T47D (cell line): ENCODE measurements at regions not wholly inside any gene's neighbourhood (a gene's known extent, or its start where the extent isn't known, plus 50 kb on each side); places are given as distances from the start of the nearest gene placed in this dataset.

ENCODE experiments used
- DNase-seq, 2 experiments: peaks; one replicate each; pipeline versions ENCODE4 v3.0.0 to v3.0.0-alpha.2; 2011 to 2012; ENCODE audit warnings: low read depth in 1 of 2, low spot score in 1 of 2
- JUND ChIP-seq: IDR thresholded peaks from 2 replicates; pipeline ENCODE4 v1.6.1; 2012; ENCODE audit warnings: low read depth
- in situ Hi-C: cut with HindIII; loops from 2 replicates; pipeline ENCODE4 v1.10.0; 2016; ENCODE audit warnings: low sequenced_read_pairs, low pct_unique_long_range_greater_than_20kb

- DNase-seq: peak in 1 of 2 experiments; percentile 19
- TF ChIP-seq JUND: no peak
- in situ Hi-C loops: no loop called here
These were observed 330.6 kb downstream of the RPS6KC1 start for GRCh38 chr1:213381572-213382084.

GRCh38 chr1:213383465-213383864 lies 332.4 kb downstream of the RPS6KC1 start:
- TF ChIP-seq JUND: no peak
- no peak for DNase-seq
- in situ Hi-C loops: no loop called here

- DNase-seq: no peak
- in situ Hi-C loops: no loop called here
- TF ChIP-seq JUND: no peak
These were observed 334.2 kb downstream of the RPS6KC1 start for GRCh38 chr1:213385201-213385600.

- no peak for DNase-seq
- no peak for TF ChIP-seq JUND
- in situ Hi-C loops: no loop called here
These were observed 334.8 kb downstream of the RPS6KC1 start for GRCh38 chr1:213385806-213386324.

- in situ Hi-C loops: no loop called here
- no peak for DNase-seq
- TF ChIP-seq JUND: no peak
These were observed 336.5 kb downstream of the RPS6KC1 start for GRCh38 chr1:213387380-213388015.

- in situ Hi-C loops: no loop called here
- DNase-seq: no peak
- TF ChIP-seq JUND: no peak
These were observed 337.2 kb downstream of the RPS6KC1 start for GRCh38 chr1:213388199-213388598.

- no peak for DNase-seq
- in situ Hi-C loops: no loop called here
- no peak for TF ChIP-seq JUND
These were observed 338.1 kb downstream of the RPS6KC1 start for GRCh38 chr1:213389061-213389581.

GRCh38 chr1:213391445-213391844 lies 340.4 kb downstream of the RPS6KC1 start:
- DNase-seq: no peak
- TF ChIP-seq JUND: no peak
- in situ Hi-C loops: no loop called here

GRCh38 chr1:213393860-213394259 lies 342.8 kb downstream of the RPS6KC1 start:
- TF ChIP-seq JUND: no peak
- in situ Hi-C loops: no loop called here
- DNase-seq: no peak

GRCh38 chr1:213394837-213395236 lies 343.8 kb downstream of the RPS6KC1 start:
- in situ Hi-C loops: no loop called here
- DNase-seq: no peak

GRCh38 chr1:213397638-213398037 lies 346.6 kb downstream of the RPS6KC1 start:
- DNase-seq: no peak
- no peak for TF ChIP-seq JUND
- in situ Hi-C loops: no loop called here

More at GRCh38 chr1:213394837-213395236, 343.8 kb downstream of the RPS6KC1 start:
- TF ChIP-seq JUND: no peak

GRCh38 chr1:213399695-213400094 lies 348.7 kb downstream of the RPS6KC1 start:
- DNase-seq: peak in 1 of 2 experiments; percentile 27
- in situ Hi-C loops: no loop called here
- TF ChIP-seq JUND: no peak

- in situ Hi-C loops: no loop called here
- DNase-seq: no peak
- no peak for TF ChIP-seq JUND
These were observed 358.2 kb downstream of the RPS6KC1 start for GRCh38 chr1:213409208-213409631.
